NCI-H524 (cell line): ENCODE measurements at regions not wholly inside any gene's neighbourhood (a gene's known extent, or its start where the extent isn't known, plus 50 kb on each side); places are given as distances from the start of the nearest gene placed in this dataset.

Experiments used
- DNase-seq, 2 experiments: peaks; one replicate each; lab custom pipeline; 2025; lab: John Stamatoyannopoulos, UW

- no peak for DNase-seq
Observed at GRCh38 chr10:61547297-61547696, 94.1 kb upstream of the TMEM26 start.

- no peak for DNase-seq
Observed at GRCh38 chr10:61545170-61545569, 92.0 kb upstream of the TMEM26 start.

- no peak for DNase-seq
Observed at GRCh38 chr10:61543831-61544230, 90.7 kb upstream of the TMEM26 start.

GRCh38 chr10:61542596-61542995 lies 89.4 kb upstream of the TMEM26 start:
- no peak for DNase-seq

GRCh38 chr10:61541960-61542359 lies 88.8 kb upstream of the TMEM26 start:
- DNase-seq, result no peak

- no peak for DNase-seq
Observed at GRCh38 chr10:61539876-61540275, 86.7 kb upstream of the TMEM26 start.

- DNase-seq, result no peak
Observed at GRCh38 chr10:61529208-61529607, 76.0 kb upstream of the TMEM26 start.

GRCh38 chr10:61503051-61503450 lies 49.9 kb upstream of the TMEM26 start:
- no peak for DNase-seq
